NCI-H524 treated with DMSO at 0.1 percent for 48 hours (cell line): ENCODE measurements at regions not wholly inside any gene's neighbourhood (a gene's known extent, or its start where the extent isn't known, plus 50 kb on each side); places are given as distances from the start of the nearest gene placed in this dataset.

Experiments
- DNase-seq: peaks from one replicate; lab custom pipeline; 2025; lab: John Stamatoyannopoulos, UW

GRCh38 chr1:106754957-106755356 is 301.5 kb upstream of the PRMT6 start:
- no peak for DNase-seq

- no peak for DNase-seq
These were observed 300.6 kb upstream of the PRMT6 start for GRCh38 chr1:106755682-106756406.

GRCh38 chr1:106756752-106757151 is 299.7 kb upstream of the PRMT6 start:
- DNase-seq: no peak

- DNase-seq: no peak
These were observed 288.4 kb upstream of the PRMT6 start for GRCh38 chr1:106768077-106768476.

GRCh38 chr1:106768501-106768900 is 288.0 kb upstream of the PRMT6 start:
- DNase-seq: no peak

GRCh38 chr1:106773206-106773605 is 283.3 kb upstream of the PRMT6 start:
- no peak for DNase-seq

- no peak for DNase-seq
These were observed 276.4 kb upstream of the PRMT6 start for GRCh38 chr1:106780066-106780465.

- DNase-seq: no peak
These were observed 275.5 kb upstream of the PRMT6 start for GRCh38 chr1:106780806-106781569.

GRCh38 chr1:106785176-106785575 is 271.3 kb upstream of the PRMT6 start:
- DNase-seq: no peak

GRCh38 chr1:106787520-106787919 is 269.0 kb upstream of the PRMT6 start:
- DNase-seq: no peak

- DNase-seq: no peak
These were observed 266.8 kb upstream of the PRMT6 start for GRCh38 chr1:106789686-106790085.

- DNase-seq: no peak
These were observed 265.4 kb upstream of the PRMT6 start for GRCh38 chr1:106791041-106791440.

- peak; percentile 53 for DNase-seq
These were observed 262.8 kb upstream of the PRMT6 start for GRCh38 chr1:106793651-106794050.

GRCh38 chr1:106798991-106799390 is 257.5 kb upstream of the PRMT6 start:
- DNase-seq: no peak

- DNase-seq: no peak
These were observed 254.3 kb upstream of the PRMT6 start for GRCh38 chr1:106802181-106802580.

GRCh38 chr1:106814418-106814817 is 242.1 kb upstream of the PRMT6 start:
- no peak for DNase-seq

GRCh38 chr1:106817575-106817974 is 238.9 kb upstream of the PRMT6 start:
- no peak for DNase-seq

- no peak for DNase-seq
These were observed 225.0 kb upstream of the PRMT6 start for GRCh38 chr1:106831511-106831910.

GRCh38 chr1:106836708-106837107 is 219.8 kb upstream of the PRMT6 start:
- no peak for DNase-seq

- no peak for DNase-seq
These were observed 213.0 kb upstream of the PRMT6 start for GRCh38 chr1:106843518-106843917.

GRCh38 chr1:106846656-106847055 is 209.8 kb upstream of the PRMT6 start:
- no peak for DNase-seq

GRCh38 chr1:106861110-106861509 is 195.4 kb upstream of the PRMT6 start:
- no peak for DNase-seq

- DNase-seq: no peak
These were observed 187.6 kb upstream of the PRMT6 start for GRCh38 chr1:106868828-106869227.

GRCh38 chr1:106875622-106876021 is 180.9 kb upstream of the PRMT6 start:
- no peak for DNase-seq
